HG02798 (cell line): ENCODE measurements at regions not wholly inside any gene's neighbourhood (a gene's known extent, or its start where the extent isn't known, plus 50 kb on each side); places are given as distances from the start of the nearest gene placed in this dataset.
"Not testable (repeated sequence)": the region's sequence is repeated elsewhere in the genome, so short reads cannot be mapped to it uniquely, and the experiment has no call there.

Experiments
- ATAC-seq: cut with Tn5 transposase; IDR thresholded peaks from one replicate; pipeline ENCODE4 v1.9.1; 2021; ENCODE audit warnings: mild to moderate bottlenecking; ENCODE audit not compliant: unreplicated experiment, poor library complexity

DNA sequence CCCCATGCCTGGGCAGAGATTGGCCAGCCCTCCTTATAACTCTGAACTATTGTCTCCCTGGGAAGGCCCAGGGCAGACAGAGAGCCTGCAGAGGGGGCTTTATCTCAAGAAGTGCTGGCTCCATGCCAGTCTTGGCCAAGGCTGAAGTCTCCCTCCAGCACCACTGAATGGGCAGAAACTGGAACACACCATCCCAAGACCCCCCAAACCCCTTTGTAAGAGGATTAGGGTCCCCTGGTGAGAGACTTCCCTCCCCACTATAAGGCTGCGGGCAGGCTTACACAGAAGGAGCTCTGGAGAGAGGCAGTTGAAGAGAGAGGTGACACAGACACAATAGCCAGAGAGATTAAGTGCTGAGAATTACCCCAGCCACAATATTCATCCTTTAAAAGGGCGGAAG lies 97.2 kb downstream of the NAV1 start:
- ATAC-seq = no peak

DNA sequence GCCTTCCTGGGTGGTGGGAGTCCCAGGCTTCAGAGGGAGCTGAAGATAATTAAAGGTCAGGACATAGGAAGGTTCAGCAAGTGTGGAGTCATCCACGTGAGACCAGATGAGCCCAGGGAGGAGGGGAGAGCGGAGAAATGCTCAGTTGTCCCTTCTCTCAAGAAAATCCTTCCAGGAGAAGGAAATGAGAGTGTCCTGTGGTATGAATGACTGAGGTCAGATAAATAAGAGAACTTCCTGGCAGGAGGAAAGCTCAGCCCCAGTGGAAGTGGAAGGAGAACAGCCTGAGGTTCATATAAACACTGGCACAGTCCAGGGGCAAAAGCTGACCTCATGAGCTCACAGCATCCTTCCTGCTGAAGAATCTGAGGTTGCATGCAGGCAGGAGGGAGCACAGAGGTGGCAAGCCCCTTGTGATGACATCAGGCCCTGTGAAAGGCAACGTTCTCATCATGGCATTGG lies 97.6 kb downstream of the NAV1 start:
- ATAC-seq = no peak

DNA sequence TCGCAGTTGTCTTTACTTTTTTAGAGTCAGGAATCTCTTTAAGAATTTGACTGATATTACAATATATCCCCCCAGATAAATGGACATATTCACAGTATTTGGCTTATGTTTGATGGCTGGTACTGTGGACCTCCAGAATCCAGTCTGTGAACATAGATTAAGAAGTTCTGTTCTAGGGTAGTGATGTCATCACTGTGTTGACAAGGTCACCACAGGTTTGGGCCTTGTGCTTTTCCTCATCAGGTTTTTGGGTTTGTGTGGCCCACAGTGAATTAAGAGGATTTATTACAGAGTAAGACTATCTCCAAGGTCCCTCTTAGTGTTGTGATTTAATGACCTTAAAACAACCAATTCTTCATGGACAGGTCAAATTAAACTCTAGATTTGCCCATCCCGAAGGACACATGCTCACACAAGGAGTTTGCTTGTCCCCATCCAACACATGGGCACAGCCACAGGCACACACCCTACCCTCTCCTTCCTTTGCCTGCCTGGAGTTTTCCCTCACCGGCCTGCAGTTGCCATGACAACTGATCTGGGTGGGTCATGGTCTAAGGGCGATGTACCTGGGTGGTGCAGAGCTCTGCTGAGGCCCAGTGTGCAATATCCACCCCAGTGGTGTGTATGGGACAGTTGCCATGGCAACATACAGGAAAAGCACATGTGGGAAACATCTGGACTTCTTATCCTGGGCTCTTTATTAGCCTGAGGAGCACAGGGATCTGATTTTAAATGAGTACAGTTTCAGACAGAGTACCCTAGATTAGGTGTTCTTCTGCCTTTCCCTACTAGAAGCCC lies 98.6 kb downstream of the NAV1 start:
- ATAC-seq = no peak

DNA sequence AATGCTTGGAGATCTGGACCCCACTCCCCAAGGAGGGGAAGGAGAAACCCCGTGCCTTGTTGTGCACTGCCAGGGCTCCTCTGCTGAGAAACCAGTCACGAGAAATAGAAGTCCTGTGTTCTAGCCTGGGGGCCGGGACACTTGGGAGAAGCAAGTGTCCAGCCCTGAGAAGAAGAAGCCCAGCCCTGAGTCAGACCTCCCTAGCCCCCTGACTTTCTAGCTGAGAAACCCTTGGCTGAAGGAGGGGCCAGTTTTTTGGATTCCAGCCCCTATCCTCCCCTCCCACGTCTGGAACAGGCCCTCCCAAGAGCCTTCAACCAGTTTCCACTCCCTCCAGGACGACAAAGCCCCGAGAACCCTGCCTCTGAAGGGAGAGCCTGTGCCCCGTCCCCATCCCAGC lies 100.5 kb downstream of the NAV1 start:
- ATAC-seq = no peak

DNA sequence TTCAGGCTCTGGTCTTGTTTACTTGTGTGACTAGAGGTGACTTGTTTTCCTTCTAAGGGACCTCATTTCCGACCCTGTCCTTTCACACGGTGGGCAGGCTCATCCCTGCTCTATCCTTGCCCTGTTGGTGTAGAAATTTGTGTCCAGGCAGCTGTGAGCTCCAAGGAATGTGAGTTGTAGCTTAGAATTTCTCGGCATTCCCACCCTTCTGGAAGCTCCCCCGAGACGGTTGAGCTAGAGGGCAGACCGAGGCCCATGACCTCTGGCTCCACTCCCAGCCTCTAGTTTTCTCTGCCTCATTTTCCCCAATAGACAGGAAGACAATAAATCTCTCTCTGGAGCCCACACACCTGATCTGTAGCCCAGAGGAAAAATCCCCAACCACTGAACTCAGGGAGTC lies 100.9 kb downstream of the NAV1 start:
- no peak for ATAC-seq

DNA sequence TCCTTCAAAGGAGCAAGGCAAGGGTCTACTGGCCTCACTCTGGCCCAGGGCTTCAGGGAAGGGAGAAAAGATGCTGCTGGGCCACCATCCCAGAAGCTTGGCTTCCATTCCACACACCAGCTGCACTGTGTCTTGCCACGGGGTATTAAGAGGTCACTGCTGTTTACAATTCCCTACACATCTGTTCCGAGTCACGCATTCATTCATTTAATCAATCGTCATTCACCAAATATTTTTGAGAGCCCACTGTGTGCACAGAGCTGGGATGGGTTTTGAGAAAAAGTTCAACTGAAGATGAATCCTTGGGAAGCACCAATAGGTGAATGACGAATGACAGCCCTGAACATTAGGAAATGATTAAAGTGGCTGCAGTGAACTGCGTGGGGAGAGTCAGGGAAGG lies 101.7 kb downstream of the NAV1 start:
- no peak for ATAC-seq

DNA sequence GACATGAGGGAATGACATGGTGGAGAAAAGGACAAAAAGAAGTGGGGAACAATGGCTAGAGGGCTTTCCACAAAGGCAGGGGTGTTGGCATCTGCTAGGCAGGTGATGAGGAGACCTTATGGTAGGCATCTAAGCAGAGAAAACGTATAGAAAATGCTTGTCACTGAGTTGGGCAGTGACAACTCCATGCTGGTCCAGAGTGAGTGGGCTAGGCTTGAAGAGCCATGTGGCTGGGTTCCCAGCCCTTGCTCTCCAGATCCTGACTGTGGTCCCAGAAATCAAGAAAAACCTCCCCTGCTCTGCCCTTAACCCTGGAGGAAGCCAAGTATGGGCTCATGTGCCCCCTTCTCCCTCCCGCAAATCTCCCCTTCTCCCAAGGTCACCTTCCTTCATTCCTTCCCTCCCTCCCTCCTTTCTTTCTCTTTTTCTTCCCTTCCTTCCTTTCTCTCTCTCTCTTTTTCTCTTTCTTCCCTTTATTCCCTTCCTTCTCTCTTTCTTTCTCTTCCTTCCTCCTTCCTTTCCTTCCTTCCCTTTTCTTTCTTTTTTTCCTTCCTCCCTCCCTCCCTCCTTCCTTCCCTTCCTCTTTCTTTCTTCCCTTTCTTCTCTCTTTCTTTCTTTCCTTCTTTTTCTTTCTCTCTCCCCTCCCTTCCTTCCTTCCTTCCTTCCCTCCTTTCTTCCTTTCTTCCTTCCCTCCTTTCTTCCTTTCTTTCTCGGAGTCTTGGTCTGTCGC lies 102.8 kb downstream of the NAV1 start:
- ATAC-seq = no peak

DNA sequence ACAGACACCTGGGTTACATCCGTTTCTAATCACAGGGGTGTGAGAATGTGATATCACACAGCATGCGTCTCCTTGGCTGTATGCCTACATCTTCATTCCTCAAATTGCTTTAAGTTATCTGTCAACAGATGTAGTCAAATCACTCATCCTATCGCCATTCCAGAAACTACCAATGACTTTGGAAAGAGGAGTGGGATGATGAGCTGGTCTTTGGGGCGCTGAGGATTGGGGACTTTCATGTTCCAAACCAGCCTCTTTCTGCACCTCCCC lies 104.8 kb downstream of the NAV1 start:
- ATAC-seq = no peak

DNA sequence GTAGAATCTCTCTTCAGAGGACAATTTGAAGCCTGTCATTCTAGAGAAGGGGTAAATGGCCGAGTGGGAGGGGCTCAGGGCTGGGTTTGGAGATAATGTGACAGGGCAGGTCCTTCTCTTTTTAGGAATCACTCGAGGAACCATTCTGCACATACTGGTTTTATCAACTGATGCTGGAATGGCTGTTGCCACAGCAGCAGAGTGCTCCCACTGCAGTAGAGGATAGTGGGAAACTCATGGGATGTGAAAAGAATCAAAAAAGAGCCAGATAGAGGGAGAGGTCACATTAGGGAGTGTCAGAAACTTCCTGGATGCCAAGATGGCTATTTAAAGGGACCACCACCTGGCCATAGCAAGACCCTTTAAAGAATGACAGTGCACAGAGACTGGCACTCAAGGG lies 105.3 kb downstream of the NAV1 start:
- no peak for ATAC-seq

DNA sequence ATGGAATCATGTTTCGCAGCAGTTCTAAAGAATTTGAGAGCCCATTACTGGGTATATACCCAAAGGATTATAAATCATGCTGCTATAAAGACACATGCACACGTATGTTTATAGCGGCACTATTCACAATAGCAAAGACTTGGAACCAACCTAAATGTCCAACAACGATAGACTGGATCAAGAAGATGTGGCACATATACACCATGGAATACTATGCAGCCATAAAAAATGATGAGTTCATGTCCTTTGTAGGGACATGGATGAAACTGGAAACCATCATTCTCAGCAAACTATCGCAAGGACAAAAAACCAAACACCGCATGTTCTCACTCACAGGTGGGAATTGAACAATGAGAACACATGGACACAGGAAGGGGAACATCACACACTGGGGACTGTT lies 106.1 kb downstream of the NAV1 start:
- ATAC-seq = not testable (repeated sequence)

DNA sequence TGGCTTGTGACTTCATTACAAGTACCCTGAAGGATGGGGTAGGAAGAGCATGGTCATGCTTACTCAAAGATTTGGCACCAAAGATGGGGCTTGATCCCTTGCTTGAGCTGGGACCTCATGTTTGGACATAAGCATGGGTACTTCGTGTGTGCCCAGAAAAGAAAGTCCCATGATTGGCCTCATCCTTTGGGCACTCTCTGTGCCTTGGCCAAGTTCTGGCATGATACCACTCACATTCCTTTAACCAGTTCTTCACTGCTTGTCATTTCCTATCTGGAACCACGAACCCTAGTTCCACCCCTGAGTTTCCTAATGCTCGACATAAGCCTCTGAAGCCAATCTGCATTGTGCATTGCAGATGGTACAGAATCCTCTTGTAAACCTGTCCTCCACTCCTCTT lies 107.0 kb downstream of the NAV1 start:
- no peak for ATAC-seq

DNA sequence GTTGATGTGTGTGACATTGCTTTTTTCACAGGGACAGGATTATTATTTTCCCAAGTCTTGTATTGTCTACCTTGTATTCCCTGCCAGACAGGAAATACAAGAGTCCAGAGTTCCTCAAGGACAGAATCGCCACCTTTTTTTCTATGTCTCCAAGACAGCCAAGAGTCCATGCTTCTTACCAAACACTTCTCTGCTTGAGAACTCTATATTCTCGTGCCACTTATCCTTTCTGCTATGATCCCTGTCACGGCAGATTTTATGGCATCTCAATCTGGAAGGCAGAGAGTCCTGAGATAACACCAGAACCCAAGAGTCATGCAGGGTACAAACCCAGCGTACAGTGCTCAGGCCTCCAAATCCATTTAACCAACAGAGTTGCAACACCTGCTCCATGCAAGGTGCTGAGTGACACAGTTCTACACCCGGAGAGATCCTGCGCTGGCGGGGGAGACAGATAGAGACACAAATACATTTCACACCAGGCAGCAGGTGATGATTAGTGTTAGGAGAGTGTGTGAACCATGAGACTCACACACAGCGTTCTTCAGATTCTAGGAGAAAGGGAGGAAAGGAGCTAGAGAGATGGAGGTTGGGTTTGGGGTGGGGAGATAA lies 107.6 kb downstream of the NAV1 start:
- no peak for ATAC-seq

DNA sequence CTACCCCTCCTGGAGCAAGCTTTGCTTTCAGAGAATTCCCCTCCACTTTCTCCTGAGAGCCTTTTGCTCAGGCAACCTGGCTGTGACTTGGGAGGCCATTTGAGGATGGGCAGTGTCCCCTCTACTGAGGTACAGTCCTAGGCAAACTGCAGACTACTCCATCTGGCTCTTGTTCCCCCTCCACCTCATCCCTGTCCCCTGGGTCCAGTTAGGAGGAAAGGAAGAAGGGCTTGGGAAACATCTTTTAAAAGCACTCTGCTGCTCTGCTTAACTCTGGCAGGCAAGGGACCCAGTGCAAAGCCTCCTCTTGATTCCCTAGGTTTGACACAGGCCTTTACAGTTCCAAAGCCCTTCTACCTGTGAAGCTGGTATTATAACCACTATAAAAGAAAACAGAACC lies 108.2 kb downstream of the NAV1 start:
- ATAC-seq = no peak

DNA sequence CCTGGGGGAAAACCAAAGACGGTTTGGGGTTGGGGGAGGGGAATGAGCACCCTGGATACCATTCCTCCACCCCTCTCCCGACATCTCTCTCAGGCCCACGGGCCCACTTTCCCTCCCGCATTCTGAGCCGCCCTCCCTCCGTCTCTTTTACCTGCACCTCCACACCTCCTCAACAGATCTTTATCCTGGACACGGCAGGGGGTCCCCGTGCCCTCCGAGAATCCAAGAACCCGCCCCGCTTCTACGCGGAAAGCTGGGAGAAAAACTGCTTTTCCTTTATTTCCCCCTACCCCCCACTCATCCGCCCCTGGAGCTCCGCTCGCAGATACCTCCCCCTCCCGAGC lies 108.8 kb downstream of the NAV1 start:
- ATAC-seq = no peak

DNA sequence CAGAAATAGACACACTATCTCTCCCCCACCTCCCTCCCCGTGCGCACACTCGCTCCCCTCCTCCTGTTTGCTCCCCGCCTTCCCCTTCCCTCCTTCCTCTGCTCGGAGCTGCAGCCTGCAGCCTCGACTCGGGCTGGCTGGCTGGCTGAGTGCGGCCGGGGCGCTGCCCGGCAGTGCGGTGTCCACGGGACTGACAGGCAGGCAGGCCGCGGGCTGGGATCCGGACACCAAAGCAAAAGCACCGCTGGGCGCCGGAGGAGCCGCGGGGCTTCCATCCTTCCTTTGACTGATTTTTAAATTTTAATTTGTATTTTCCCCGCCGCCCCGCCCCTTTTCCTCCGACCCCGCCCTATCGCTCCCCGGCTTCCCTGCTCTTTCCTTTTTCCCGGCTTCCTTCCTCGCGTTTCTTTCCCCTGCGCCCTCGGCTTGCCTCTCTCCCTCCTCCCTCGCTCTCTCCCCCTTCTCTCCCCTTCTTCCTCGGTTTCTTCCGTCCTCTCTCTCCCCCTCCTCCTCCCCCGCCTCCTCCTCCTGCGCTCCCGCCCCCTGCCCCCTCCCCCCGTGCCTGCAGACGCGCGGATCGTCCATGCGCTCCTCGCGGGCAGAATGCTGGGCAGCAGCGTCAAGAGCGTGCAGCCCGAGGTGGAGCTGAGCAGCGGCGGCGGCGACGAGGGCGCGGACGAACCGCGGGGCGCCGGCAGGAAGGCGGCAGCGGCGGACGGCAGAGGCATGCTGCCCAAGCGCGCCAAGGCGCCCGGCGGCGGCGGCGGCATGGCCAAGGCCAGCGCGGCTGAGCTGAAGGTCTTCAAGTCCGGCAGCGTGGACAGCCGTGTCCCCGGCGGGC lies 109.4 kb downstream of the NAV1 start:
- no peak for ATAC-seq

DNA sequence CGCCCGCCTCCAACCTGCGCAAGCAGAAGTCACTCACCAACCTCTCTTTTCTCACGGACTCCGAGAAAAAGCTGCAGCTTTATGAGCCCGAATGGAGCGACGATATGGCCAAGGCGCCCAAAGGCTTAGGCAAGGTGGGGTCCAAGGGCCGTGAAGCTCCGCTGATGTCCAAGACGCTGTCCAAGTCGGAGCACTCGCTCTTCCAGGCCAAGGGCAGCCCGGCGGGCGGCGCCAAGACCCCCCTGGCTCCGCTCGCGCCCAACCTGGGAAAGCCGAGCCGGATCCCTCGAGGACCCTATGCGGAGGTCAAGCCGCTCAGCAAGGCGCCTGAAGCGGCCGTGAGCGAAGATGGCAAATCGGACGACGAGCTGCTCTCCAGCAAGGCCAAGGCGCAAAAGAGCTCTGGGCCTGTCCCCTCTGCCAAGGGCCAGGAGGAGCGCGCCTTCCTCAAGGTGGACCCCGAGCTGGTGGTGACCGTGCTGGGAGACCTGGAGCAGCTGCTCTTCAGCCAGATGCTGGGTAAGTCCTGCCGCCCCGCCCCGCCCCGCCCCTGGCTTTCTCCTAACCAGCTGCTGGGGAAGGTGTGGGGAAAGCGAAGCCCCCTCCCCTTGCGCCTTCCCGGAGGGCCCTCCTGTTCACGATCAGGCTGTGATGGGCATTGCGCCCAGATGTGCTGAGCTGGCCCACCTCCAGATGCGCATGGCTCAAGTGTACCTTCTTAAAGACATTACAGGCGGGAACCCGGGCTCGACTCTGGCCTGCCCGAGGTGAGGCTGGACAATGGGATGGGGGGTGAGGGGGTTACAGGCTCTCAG lies 110.2 kb downstream of the NAV1 start:
- ATAC-seq = no peak

DNA sequence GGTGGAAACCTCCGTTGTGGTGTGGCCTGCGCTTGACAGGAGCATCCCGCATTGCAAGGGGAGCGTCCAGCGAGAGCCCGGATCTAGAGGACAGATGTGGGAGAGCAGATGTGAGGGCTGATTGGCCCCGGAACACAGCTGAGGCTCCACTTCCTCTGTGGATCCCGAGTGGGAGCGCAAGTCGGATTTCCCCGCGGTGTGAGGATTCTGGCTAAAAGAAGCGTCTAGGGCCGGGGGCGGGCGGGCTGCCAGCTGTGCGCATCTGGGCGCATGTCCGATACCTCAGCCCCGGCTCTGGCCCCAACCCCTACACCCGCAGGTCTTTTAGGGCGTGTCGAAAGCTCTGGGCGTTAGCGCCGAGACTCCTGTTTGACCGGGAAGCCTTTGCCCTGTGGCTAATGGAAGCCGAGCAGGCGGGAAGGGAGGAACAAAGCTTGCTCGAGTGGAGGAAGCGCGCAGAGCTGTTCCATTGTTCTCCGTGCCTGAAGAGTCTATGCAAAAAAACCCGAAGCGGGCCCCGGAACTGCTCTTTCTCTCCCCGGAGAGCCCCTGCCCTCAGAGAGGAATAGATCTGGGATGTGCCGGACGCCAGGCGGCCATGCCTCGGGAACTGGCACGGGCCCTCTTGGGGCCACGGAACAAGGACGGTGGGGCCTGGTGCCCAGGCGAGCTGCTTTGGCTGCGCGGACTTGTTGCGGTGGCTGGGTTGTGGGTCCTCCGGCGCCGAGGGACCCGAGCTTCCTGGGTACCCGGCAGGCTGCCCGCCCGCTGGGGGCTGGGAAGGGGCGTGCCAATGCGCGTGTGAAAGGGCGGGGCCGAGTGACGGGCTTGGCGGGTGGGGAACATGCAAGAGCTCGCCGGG lies 111.1 kb downstream of the NAV1 start:
- no peak for ATAC-seq

DNA sequence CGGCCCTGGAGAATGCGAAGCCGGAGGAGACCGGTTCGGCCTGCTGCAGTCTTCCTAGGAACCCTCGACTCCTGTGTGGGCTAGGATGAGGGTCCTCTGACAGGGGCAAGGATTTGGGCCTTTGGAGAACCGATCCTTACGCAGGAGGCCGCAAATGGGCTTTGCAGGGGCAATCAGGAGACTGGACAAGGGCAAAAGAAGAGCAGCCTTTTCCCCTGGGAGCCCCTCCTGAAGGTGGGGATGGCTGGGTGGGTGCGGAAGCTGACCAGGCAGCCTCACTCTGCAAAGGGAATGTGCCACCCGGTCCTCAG lies 111.7 kb downstream of the NAV1 start:
- ATAC-seq = no peak

DNA sequence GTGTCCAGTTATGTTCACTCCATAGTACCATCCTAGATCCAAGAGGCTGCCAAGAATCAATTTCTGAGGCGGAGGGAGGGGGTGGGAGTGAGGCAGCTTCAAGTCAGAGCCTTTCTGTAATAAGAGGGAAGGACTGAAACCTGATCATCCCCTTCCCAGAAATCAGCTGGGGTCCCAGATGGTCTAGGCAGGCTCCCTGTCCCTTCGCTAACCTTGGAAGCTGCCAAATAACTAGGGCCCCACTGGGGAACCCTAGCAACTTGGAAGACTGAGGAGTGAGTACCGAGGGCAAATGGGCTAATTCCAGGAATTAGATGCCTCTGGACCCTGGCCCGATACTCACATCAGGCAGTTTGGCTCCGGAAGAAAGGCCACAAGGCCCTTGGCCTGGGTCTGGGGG lies 113.3 kb downstream of the NAV1 start:
- no peak for ATAC-seq
